ENCODE measurements at regions not wholly inside any gene's neighbourhood (a gene's known extent, or its start where the extent isn't known, plus 50 kb on each side); places are given as distances from the start of the nearest gene placed in this dataset.
A peak's percentile ranks its signal among the peaks of the same experiment; 100 is the strongest.
"Not testable (repeated sequence)": the region's sequence is repeated elsewhere in the genome, so short reads cannot be mapped to it uniquely, and the experiment has no call there.

DNA sequence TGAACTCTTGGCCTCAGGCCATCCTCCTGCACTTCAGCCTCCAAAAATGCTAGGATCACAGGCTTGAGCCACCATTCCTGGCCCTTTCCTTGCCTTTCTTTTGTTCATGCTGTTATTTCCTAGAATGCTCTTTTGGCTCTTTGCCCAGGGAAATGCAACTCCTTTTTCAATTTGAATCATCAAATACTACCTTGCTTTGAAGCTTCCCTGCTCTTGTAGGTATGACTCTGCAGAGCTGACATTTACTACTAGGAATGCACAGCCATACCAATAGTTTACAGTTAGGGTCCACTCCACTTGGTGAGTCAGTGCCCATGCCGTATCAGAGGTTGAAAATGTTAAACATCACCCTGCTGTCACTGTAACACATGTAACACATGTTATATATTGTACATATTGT, 107.0 kb upstream of the CRY1 start:
- FAIRE-seq (peak; percentile 98), DNase-seq (ENCODE audit: insufficient read length, low spot score) (peak; percentile 28)
- no peak for TF ChIP-seq POLR2A (IDR thresholded peaks at IDR 0.05; ENCODE audit: low read depth, low read length)

DNA sequence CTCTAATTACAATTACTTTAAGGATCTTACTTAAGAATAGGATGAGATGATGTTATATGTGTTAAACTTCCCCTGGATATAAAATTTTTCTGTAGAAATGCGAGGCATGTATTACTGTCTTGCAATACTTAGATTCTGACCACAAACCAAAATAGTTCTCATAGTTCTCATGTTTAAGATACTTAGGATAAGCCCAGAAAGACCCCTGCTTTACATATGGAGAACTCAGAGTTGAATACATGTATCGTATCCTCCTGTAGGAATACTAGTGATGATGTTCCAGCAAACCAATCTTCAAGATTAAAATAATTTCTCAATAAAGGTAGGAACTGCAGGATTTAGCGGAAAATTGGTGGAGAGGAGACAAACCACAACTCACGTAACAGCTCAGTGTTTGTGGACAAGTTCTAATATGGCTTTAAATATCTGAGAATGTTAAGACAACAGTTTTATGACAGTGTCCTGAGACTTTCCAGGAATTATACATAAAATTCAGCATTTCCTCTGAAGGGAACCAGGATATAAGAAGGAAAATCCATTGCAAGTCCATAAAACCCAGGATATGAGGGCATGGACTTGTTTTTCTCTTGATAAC, 114.7 kb upstream of the CRY1 start:
- DNase-seq (ENCODE audit: insufficient read length, low spot score) (no peak), FAIRE-seq (peak; percentile 38)
- no peak for TF ChIP-seq POLR2A (IDR thresholded peaks at IDR 0.05; ENCODE audit: low read depth, low read length)

DNA sequence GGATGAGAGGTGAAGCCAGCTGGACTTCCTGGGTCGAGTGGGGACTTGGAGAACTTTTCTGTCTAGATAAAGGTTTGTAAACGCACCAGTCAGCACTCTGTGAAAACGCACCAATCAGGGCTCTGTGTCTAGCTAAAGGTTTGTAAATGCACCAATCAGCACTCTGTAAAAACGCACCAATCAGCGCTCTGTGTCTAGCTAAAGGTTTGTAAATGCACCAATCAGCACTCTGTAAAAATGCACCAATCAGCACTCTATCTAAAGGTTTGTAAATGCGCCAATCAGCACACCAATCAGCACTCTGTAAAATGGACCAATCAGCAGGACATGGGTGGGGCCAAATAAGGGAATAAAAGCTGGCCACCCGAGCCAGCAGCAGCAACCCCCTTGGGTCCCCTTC, 116.4 kb upstream of the CRY1 start:
- FAIRE-seq; DNase-seq (ENCODE audit: insufficient read length, low spot score): not testable (repeated sequence)

DNA sequence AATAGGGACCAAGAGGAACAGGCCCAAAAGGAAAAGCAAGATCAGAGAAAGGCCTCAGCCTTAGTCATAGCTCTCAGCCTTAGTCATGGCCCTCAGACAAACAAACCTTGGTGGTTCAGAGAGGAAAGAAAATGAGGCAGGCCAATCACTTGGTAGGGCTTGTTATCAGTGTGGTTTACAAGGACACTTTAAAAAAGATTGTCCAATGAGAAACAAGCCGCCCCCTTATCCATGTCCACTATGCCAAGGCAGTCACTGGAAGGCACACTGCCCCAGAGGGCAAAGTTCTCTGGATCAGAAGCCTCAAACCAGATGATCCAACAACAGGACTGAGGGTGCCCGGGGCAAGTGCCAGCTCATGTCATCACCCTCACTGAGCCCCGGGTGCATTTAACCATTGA, 121.0 kb upstream of the CRY1 start:
- DNase-seq (ENCODE audit: insufficient read length, low spot score), result not testable (repeated sequence)
- FAIRE-seq, result peak; percentile 55

DNA sequence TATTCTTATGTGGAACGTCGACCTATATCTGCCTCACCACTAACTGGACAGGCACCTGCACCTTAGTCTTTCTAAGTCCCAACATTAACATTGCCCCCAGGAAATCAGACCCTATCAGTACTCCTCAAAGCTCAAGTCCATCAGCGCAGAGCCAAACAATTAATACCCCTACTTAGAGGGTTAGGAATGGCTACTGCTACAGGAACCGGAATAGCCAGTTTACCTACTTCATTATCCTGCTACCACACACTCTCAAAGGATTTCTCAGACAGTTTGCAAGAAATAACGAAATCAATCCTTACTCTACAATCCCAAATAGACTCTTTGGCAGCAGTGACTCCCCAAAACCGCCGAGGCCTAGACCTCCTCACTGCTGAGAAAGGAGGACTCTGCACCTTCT, 123.1 kb upstream of the CRY1 start:
- not testable (repeated sequence) for DNase-seq (ENCODE audit: insufficient read length, low spot score); FAIRE-seq

DNA sequence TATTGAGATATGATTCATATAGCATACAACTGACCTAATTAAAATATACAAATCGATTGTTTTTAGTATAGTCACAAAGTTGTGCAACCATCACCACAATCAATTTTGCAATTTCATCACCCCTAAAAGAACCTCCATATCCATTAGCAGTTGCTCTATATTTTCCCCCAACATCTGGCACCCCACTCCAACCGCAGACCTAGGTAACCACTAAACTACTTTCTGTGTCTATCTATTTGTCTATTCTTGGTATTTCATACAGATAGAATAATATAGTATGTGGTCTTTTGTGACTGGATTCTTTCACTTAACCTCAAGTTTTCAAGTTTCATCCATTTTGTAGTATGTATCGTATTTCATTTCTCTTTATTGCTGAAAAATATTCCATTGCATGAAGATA, 126.0 kb upstream of the CRY1 start:
- no peak for FAIRE-seq
- no peak for DNase-seq (ENCODE audit: insufficient read length, low spot score)
- no peak for TF ChIP-seq POLR2A (IDR thresholded peaks at IDR 0.05; ENCODE audit: low read depth, low read length)

DNA sequence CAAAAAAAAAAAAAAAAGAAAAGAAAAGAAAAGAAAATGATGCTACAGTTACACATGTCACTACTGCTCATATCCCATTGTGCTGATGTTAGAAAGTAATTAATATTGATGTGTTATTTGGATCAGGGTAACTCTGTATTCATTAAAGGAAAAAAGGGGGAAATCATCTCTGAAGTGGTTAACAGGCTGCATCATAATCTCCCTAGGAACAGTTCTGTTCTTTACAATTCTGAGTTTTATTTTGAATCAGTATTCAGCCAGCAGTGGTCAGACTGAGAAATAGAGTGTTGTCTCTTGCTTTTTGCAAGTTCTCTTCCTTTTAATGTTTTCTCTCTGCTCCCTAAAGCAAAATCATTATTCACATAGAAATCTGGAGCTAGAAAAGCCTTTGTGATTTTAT, 128.6 kb upstream of the CRY1 start:
- FAIRE-seq (no peak), DNase-seq (ENCODE audit: insufficient read length, low spot score) (no peak)
- TF ChIP-seq POLR2A (IDR thresholded peaks at IDR 0.05; ENCODE audit: low read depth, low read length), result no peak

DNA sequence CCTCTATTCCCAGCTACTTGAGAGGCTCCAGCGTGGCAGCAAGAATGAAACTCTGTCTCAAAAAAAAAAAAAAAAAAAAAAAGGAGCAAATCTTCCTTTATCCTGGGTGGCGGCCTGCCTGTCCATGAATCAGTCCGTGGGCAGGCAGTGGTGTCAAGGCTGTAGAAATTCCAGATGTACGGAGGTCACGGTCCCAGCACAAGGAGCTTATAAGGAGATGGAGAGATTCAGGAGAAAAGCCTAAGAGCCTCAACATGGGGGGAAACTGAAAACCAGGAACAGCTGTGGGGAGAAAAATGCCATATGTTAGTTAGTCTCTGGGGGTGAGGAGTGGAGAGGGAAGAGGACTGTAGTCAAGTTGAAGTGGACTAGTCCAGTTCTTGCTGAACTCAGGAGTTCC, 130.5 kb upstream of the CRY1 start:
- DNase-seq (ENCODE audit: insufficient read length, low spot score) (no peak), FAIRE-seq (no peak)
- no peak for TF ChIP-seq POLR2A (IDR thresholded peaks at IDR 0.05; ENCODE audit: low read depth, low read length)

DNA sequence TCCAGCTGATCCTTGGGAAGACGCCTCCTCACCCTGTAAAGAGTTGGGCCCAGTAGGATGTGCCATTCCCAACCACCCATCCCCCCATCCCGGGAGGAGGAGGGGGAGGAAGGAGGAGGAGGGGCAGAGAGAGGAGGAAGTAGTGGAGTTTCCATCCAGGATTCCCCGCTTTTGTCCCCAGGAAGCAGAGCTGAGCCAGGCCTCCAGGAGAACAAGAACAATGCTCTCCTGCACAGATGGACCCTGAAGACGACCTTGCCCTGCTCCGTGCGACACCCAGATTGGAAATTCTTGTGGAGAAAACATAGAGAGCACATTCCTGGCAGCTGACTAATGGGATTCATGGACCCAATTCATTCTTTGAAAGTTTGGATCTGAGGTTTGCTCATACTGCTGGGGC, 132.3 kb upstream of the CRY1 start:
- DNase-seq (ENCODE audit: insufficient read length, low spot score), result peak; percentile 43
- TF ChIP-seq POLR2A (IDR thresholded peaks at IDR 0.05; ENCODE audit: low read depth, low read length), result no peak
- peak; percentile 23 for FAIRE-seq

DNA sequence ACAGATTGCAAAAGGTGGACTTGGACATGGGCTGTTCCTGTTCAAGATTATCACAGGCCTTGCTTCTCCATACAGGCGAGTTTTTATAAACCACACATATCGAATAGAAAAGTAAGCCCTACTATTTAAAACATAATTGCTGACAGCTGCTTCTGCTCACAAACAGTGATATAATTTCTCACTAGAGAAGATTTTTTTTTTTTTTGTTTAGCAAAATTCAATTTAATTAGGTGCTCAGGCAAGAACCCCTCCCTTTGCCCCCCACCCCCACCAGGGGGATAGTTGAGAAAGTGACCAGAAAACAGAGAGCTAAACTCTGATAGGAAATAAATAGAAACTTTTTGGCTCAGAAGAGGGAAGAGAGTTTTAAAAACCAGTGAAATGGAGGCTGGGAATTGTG, 132.8 kb upstream of the CRY1 start:
- DNase-seq (ENCODE audit: insufficient read length, low spot score), result no peak
- TF ChIP-seq POLR2A (IDR thresholded peaks at IDR 0.05; ENCODE audit: low read depth, low read length), result no peak
- no peak for FAIRE-seq

DNA sequence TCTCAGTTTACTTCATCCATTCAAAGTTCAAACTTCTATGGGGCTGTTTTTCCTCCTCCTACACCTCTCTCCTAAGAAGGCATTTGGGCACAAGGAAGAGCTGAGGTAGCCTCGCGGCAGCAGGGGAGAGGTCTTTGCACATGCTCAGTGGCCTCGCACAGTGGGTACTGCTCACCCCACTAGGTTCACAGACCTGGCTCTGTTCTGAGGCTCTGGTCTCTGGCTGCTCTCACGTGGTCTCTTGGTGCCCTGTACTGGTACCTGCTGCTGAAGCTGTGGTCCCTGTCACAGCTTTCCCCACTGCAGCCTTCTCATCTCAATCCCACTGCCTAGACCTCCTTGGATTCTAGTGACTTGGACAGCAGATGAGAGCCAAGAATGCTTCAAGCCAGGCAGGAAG, 134.7 kb upstream of the CRY1 start:
- no peak for FAIRE-seq
- DNase-seq (ENCODE audit: insufficient read length, low spot score), result no peak
- TF ChIP-seq POLR2A (IDR thresholded peaks at IDR 0.05; ENCODE audit: low read depth, low read length), result no peak

DNA sequence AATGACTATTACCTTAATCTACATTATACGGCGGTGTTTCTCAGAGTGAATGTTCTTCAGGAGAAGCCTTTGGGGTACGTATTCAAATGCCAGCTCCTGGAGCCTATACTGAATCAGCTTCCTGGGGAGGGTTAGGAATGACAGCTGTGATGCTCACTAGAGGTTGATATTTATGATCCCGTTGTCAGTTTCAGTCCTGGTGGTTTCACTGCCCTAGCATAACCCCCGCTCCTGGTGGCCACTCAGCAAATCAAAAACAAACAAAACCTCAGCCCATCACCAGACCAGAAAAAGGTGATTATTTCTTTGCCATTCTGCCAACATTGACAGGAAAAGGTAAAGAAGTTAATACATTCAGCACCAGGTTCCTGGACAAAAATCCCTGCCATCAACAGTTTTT, 136.5 kb upstream of the CRY1 start:
- no peak for TF ChIP-seq POLR2A (IDR thresholded peaks at IDR 0.05; ENCODE audit: low read depth, low read length)
- FAIRE-seq (no peak), DNase-seq (ENCODE audit: insufficient read length, low spot score) (no peak)

DNA sequence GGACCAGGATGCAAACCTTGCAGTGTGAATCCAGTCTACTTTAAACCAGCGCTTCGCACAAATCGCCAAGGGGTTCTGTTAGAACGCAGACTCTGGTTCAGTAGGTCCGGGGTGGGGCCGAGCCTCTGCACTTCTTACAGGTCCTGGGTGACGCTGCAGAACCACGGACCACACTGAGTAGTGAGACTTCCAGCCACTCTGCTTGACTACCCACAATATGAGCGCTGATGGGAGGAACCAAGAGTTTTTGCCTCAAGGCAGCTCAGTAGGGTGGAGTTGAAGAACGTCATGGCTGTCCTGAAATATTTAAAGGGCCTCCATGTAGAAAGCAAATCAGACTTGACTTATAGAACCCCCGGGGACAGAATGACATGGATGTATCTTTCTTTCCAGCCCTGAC, 138.0 kb upstream of the CRY1 start:
- FAIRE-seq (no peak), DNase-seq (ENCODE audit: insufficient read length, low spot score) (no peak)
- TF ChIP-seq POLR2A (IDR thresholded peaks at IDR 0.05; ENCODE audit: low read depth, low read length), result no peak

DNA sequence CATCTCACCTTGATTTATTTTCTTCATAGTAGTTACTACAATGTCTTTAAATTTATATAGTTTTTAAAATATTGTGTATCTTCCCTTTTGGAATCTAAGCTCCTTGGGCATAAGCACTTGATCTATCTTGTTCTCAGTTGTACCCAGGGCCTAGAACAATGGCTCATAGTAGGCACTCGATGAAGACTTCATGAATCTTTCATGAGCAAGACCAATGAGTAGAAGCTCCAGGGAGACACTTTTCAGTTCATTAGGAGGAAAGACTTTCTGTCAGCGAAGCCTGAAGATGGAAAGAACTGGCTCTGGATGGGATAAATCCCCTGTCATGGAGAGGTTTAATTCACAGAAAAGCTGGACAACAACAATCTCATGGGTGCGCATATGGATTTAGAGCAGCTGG, 140.2 kb upstream of the CRY1 start:
- TF ChIP-seq POLR2A (IDR thresholded peaks at IDR 0.05; ENCODE audit: low read depth, low read length), result no peak
- no peak for FAIRE-seq
- DNase-seq (ENCODE audit: insufficient read length, low spot score), result no peak

DNA sequence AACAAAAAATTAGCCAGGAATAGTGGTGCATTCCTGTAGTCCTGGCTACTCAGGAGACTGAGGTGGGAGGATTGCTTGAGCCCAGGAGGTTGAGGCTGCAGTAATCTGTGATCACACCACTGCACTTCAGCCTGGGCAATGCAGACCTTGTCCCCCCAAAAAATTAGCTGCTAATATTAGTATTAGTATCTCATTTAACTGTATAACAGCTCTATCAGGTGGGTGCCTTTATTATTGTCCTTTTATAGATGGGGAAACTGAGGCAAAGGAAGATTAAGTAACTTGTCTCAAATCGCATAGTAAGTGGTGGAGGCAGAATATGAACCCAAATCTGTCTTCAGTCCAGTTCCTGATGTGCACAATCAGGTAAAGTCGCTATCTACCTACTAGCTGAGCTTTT, 142.3 kb upstream of the CRY1 start:
- FAIRE-seq, result no peak
- no peak for DNase-seq (ENCODE audit: insufficient read length, low spot score)
- no peak for TF ChIP-seq POLR2A (IDR thresholded peaks at IDR 0.05; ENCODE audit: low read depth, low read length)

DNA sequence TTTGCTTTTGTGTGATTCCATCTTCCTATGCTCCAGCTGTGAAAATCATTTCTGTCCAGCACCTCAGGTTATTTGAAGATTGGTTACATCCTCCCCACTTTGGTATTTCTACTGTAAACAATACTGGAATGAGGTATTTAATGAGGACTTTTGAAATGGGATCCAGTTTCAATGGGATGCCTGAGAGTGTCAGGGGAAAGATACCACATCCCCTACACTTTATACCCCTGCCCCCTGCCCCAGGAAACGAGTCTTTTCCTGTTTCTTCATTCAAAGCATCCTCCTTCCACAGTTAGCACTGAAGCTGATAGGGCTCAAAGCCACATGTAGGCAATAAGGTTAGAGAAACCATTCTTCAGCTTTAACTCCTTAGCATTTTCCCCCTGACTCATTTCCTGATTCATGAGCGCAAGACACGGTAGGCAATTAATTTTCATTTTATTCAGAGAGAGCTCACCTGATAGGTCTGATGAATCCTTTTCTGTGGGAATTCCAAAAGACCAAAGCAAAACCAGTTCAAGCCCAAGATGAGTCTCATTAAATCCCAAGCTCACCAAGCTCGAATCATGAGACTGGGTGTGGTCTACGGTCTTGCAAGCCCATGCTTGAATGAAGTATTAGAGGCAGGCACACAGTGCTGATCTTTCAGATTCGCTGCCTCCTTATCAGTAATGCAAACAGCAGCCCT, 143.6 kb upstream of the CRY1 start:
- DNase-seq (ENCODE audit: insufficient read length, low spot score), result no peak
- FAIRE-seq, result no peak
- no peak for TF ChIP-seq POLR2A (IDR thresholded peaks at IDR 0.05; ENCODE audit: low read depth, low read length)
